Adrenal gland (tissue), 9 donors: ENCODE measurements at regions not wholly inside any gene's neighbourhood (a gene's known extent, or its start where the extent isn't known, plus 50 kb on each side); places are given as distances from the start of the nearest gene placed in this dataset.

ENCODE experiments used
- DNase-seq, 7 donors: peaks; one replicate each; pipeline ENCODE4 v3.0.0-alpha.2; 2019 to 2020
- H3K27ac ChIP-seq, 5 donors: fragments of 200-600 bp; sonication (generic) in 4 of 5; 1 replicate in 3 of 5; 2 replicates in 2 of 5; pipeline versions ENCODE4 v1.5.1 to v1.8.0; 2016 to 2020; ENCODE audit warnings: mild to moderate bottlenecking in 1 of 5
- H3K27me3 ChIP-seq: fragments of 200-600 bp; 2 replicates; pipeline ENCODE4 v1.8.0; 2021
- H3K36me3 ChIP-seq, 2 donors: fragments of 200-600 bp; replicated peaks in 1 of 2; 1 replicate in 1 of 2; 2 replicates in 1 of 2; pipeline versions ENCODE4 v1.5.1 to v1.8.0; 2018 to 2022
- H3K4me1 ChIP-seq, 2 donors: fragments of 200-600 bp; replicated peaks in 1 of 2; 1 replicate in 1 of 2; 2 replicates in 1 of 2; pipeline versions ENCODE4 v1.5.1 to v1.8.0; 2018 to 2021
- H3K4me3 ChIP-seq, 4 donors: fragments of 200-600 bp; sonication (generic) in 3 of 4; one replicate each; pipeline ENCODE4 v1.5.1; 2016 to 2018
- H3K9me3 ChIP-seq, 3 donors: fragments of 200-600 bp; sonication (generic) in 1 of 3; replicated peaks in 1 of 3; 1 replicate in 2 of 3; 2 replicates in 1 of 3; pipeline versions ENCODE4 v1.5.1 to v1.8.0; 2016 to 2021
- CTCF ChIP-seq, 6 experiments: fragments of 450-650 bp in 4 of 6; fragments of 200-600 bp in 2 of 6; sonication (generic) in 1 of 6; IDR thresholded peaks; 1 replicate in 5 of 6; 2 replicates in 1 of 6; pipeline versions ENCODE4 v1.5.1 to v1.8.0; 2016 to 2021; ENCODE audit warnings: antibody characterized with exemption in 6 of 6, mild to moderate bottlenecking in 2 of 6, moderate library complexity in 1 of 6
- POLR2A ChIP-seq, 2 donors: fragments of 450-650 bp; IDR thresholded peaks; one replicate each; pipeline ENCODE4 v1.6.1; 2017; ENCODE audit warnings: antibody characterized with exemption in 2 of 2, mild to moderate bottlenecking in 2 of 2, moderate library complexity in 1 of 2
- WGBS, 4 donors: extraction: QIAGEN DNeasy Blood & Tissue Kit in 2 of 4; methylation state at CpG; one replicate each; pipeline versions ENCODE4 v1.1.5 to v1.1.7; 2013 to 2017; 5-methylcytosine and 5-hydroxymethylcytosine counted together
- intact Hi-C, 2 donors: fragments of 100-400 bp; cut with DNase I; formaldehyde crosslinking; loops; one replicate each; pipeline versions ENCODE4 v1.14.1 to v1.15.0; 2022 to 2023
- donor health status: healthy with polysubstance abuse.
- donor health status: Bipolar disorder and iron deficiency.
- donor health status: DM: yes; HTN: yes; CAD: no.
- donor health status: DM: no; HTN: no; CAD: no.
- donor health status: DM: no; HTN: no; CAD: no.

- no peaks in the 10 kb centered on the region for H3K27me3 ChIP-seq
- H3K9me3 ChIP-seq, result no peaks in the 10 kb centered on the region
- DNase-seq, result no peak
- no peak for TF ChIP-seq CTCF (IDR thresholded peaks at IDR 0.05)
- no peak for TF ChIP-seq POLR2A (IDR thresholded peaks at IDR 0.05)
- intact Hi-C loops, result no loop called here
- H3K4me3 ChIP-seq, result no peak overlapping the region
- peak overlapping the region in 2 of 5 donors; percentile 23 to 62 for H3K27ac ChIP-seq
- H3K4me1 ChIP-seq, result peaks cover 0 to 13% of the 10 kb centered on the region in 2 donors
- 58 to 66% (median 64%) methylated on average over 10 of the region's 10 CpGs for WGBS, 4 donors
- H3K36me3 ChIP-seq, result no peaks in the 10 kb centered on the region
Measured at GRCh38 chr2:237257471-237257951, 156.5 kb downstream of the COL6A3 start.

- peaks cover 0 to 17% of the 10 kb centered on the region in 2 donors for H3K4me1 ChIP-seq
- 70 to 87% (median 74%) methylated on average over 7 of the region's 7 CpGs for WGBS, 4 donors
- no peak for DNase-seq
- H3K27me3 ChIP-seq, result no peaks in the 10 kb centered on the region
- intact Hi-C loops, result no loop called here
- no peaks in the 10 kb centered on the region for H3K9me3 ChIP-seq
- peak overlapping the region in 1 of 5 donors; percentile 62 for H3K27ac ChIP-seq
- no peaks in the 10 kb centered on the region for H3K36me3 ChIP-seq
- no peak overlapping the region for H3K4me3 ChIP-seq
- TF ChIP-seq CTCF (IDR thresholded peaks at IDR 0.05), result no peak
- no peak for TF ChIP-seq POLR2A (IDR thresholded peaks at IDR 0.05)
Measured at GRCh38 chr2:237258116-237258515, 155.8 kb downstream of the COL6A3 start.

- H3K4me3 ChIP-seq, result no peak overlapping the region
- intact Hi-C loops, result no loop called here
- peaks cover 0 to 20% of the 10 kb centered on the region in 2 donors for H3K4me1 ChIP-seq
- no peaks in the 10 kb centered on the region for H3K9me3 ChIP-seq
- TF ChIP-seq POLR2A (IDR thresholded peaks at IDR 0.05), result no peak
- no peak for TF ChIP-seq CTCF (IDR thresholded peaks at IDR 0.05)
- WGBS, 4 donors, result 68 to 79% (median 69%) methylated on average over 4 of the region's 4 CpGs
- H3K27ac ChIP-seq, result peak overlapping the region in 1 of 5 donors; percentile 62
- H3K36me3 ChIP-seq, result no peaks in the 10 kb centered on the region
- no peak for DNase-seq
- no peaks in the 10 kb centered on the region for H3K27me3 ChIP-seq
Measured at GRCh38 chr2:237258615-237259014, 155.3 kb downstream of the COL6A3 start.

GRCh38 chr2:237259201-237259600, 154.8 kb downstream of the COL6A3 start:
- no peaks in the 10 kb centered on the region for H3K36me3 ChIP-seq
- no peak for DNase-seq
- H3K27ac ChIP-seq, result peak overlapping the region in 1 of 5 donors; percentile 62
- H3K9me3 ChIP-seq, result no peaks in the 10 kb centered on the region
- no peak for TF ChIP-seq POLR2A (IDR thresholded peaks at IDR 0.05)
- TF ChIP-seq CTCF (IDR thresholded peaks at IDR 0.05), result no peak
- H3K27me3 ChIP-seq, result no peaks in the 10 kb centered on the region
- intact Hi-C loops, result no loop called here
- peaks cover 0 to 20% of the 10 kb centered on the region in 2 donors for H3K4me1 ChIP-seq
- WGBS, 4 donors, result 81 to 86% (median 83%) methylated on average over 4 of the region's 4 CpGs
- H3K4me3 ChIP-seq, result no peak overlapping the region
